ENCODE measurements at regions not wholly inside any gene's neighbourhood (a gene's known extent, or its start where the extent isn't known, plus 50 kb on each side); places are given as distances from the start of the nearest gene placed in this dataset.

- DNase-seq (ENCODE audit: low read depth): no peak
Measured at GRCh38 chr18:69328086-69328485, 72.6 kb upstream of the DOK6 start.

- no peak for DNase-seq (ENCODE audit: low read depth)
Measured at GRCh38 chr18:69330385-69331005, 70.2 kb upstream of the DOK6 start.

GRCh38 chr18:69349912-69350597 is 50.6 kb upstream of the DOK6 start:
- DNase-seq (ENCODE audit: low read depth): no peak

Measured in LHCN-M2 (cell line).